ENCODE measurements at regions not wholly inside any gene's neighbourhood (a gene's known extent, or its start where the extent isn't known, plus 50 kb on each side); places are given as distances from the start of the nearest gene placed in this dataset.

- no peaks in the 10 kb centered on the region for H3K27me3 ChIP-seq (ENCODE audit: control insufficient read depth, insufficient read depth, low read length)
- H3K9me3 ChIP-seq (ENCODE audit: control insufficient read depth, low read depth, low read length) = no peaks in the 10 kb centered on the region
- H3K36me3 ChIP-seq (ENCODE audit: control insufficient read depth, insufficient read depth, low read length) = no peaks in the 10 kb centered on the region
- DNase-seq = no peak
- no peak overlapping the region for H3K4me3 ChIP-seq (ENCODE audit: low read length)
- no peaks in the 10 kb centered on the region for H3K4me1 ChIP-seq (ENCODE audit: control insufficient read depth, insufficient read depth, low read length)
- no peak overlapping the region for H3K27ac ChIP-seq (ENCODE audit: low read length)
Observed at GRCh38 chr3:18505056-18505455, 79.9 kb upstream of the SATB1 start.

GRCh38 chr3:18501679-18502343, 76.7 kb upstream of the SATB1 start:
- H3K4me1 ChIP-seq (ENCODE audit: control insufficient read depth, insufficient read depth, low read length) = no peaks in the 10 kb centered on the region
- H3K36me3 ChIP-seq (ENCODE audit: control insufficient read depth, insufficient read depth, low read length) = no peaks in the 10 kb centered on the region
- no peaks in the 10 kb centered on the region for H3K9me3 ChIP-seq (ENCODE audit: control insufficient read depth, low read depth, low read length)
- no peak overlapping the region for H3K27ac ChIP-seq (ENCODE audit: low read length)
- H3K4me3 ChIP-seq (ENCODE audit: low read length) = no peak overlapping the region
- 88% methylated on average over 1 of the region's 1 CpG for WGBS (ENCODE audit: insufficient coverage, low lambda C conversion rate)
- H3K27me3 ChIP-seq (ENCODE audit: control insufficient read depth, insufficient read depth, low read length) = no peaks in the 10 kb centered on the region
- DNase-seq = no peak

- Histone ChIP-seq H3K4me3 (ENCODE audit: low read length) (no peak overlapping the region), H3K9me3 (ENCODE audit: control insufficient read depth, low read depth, low read length) (no peaks in the 10 kb centered on the region), H3K36me3 (ENCODE audit: control insufficient read depth, insufficient read depth, low read length) (no peaks in the 10 kb centered on the region), H3K27me3 (ENCODE audit: control insufficient read depth, insufficient read depth, low read length) (no peaks in the 10 kb centered on the region), H3K4me1 (ENCODE audit: control insufficient read depth, insufficient read depth, low read length) (no peaks in the 10 kb centered on the region), H3K27ac (ENCODE audit: low read length) (no peak overlapping the region)
- 83% methylated on average over 1 of the region's 2 CpGs for WGBS (ENCODE audit: insufficient coverage, low lambda C conversion rate)
- no peak for DNase-seq
Observed at GRCh38 chr3:18500322-18500721, 75.2 kb upstream of the SATB1 start.

- no peak for DNase-seq
- no peak overlapping the region for H3K27ac ChIP-seq (ENCODE audit: low read length)
- H3K36me3 ChIP-seq (ENCODE audit: control insufficient read depth, insufficient read depth, low read length) = no peaks in the 10 kb centered on the region
- H3K9me3 ChIP-seq (ENCODE audit: control insufficient read depth, low read depth, low read length) = no peaks in the 10 kb centered on the region
- H3K4me1 ChIP-seq (ENCODE audit: control insufficient read depth, insufficient read depth, low read length) = no peaks in the 10 kb centered on the region
- WGBS (ENCODE audit: insufficient coverage, low lambda C conversion rate) = 92% methylated on average over 2 of the region's 3 CpGs
- H3K27me3 ChIP-seq (ENCODE audit: control insufficient read depth, insufficient read depth, low read length) = no peaks in the 10 kb centered on the region
- no peak overlapping the region for H3K4me3 ChIP-seq (ENCODE audit: low read length)
Observed at GRCh38 chr3:18499301-18499700, 74.2 kb upstream of the SATB1 start.

- no peak for DNase-seq
- WGBS (ENCODE audit: insufficient coverage, low lambda C conversion rate) = no CpG with 5 or more reads among the region's 1 CpG
- Histone ChIP-seq H3K4me3 (ENCODE audit: low read length) (no peak overlapping the region), H3K27ac (ENCODE audit: low read length) (no peak overlapping the region), H3K9me3 (ENCODE audit: control insufficient read depth, low read depth, low read length) (no peaks in the 10 kb centered on the region), H3K4me1 (ENCODE audit: control insufficient read depth, insufficient read depth, low read length) (no peaks in the 10 kb centered on the region), H3K36me3 (ENCODE audit: control insufficient read depth, insufficient read depth, low read length) (no peaks in the 10 kb centered on the region), H3K27me3 (ENCODE audit: control insufficient read depth, insufficient read depth, low read length) (no peaks in the 10 kb centered on the region)
Observed at GRCh38 chr3:18494251-18494650, 69.1 kb upstream of the SATB1 start.

- Histone ChIP-seq H3K4me3 (ENCODE audit: low read length) (no peak overlapping the region), H3K9me3 (ENCODE audit: control insufficient read depth, low read depth, low read length) (no peaks in the 10 kb centered on the region), H3K27me3 (ENCODE audit: control insufficient read depth, insufficient read depth, low read length) (no peaks in the 10 kb centered on the region), H3K36me3 (ENCODE audit: control insufficient read depth, insufficient read depth, low read length) (no peaks in the 10 kb centered on the region), H3K4me1 (ENCODE audit: control insufficient read depth, insufficient read depth, low read length) (no peaks in the 10 kb centered on the region), H3K27ac (ENCODE audit: low read length) (no peak overlapping the region)
- DNase-seq = no peak
- 83% methylated on average over 2 of the region's 4 CpGs for WGBS (ENCODE audit: insufficient coverage, low lambda C conversion rate)
Observed at GRCh38 chr3:18489939-18490338, 64.8 kb upstream of the SATB1 start.

- no peaks in the 10 kb centered on the region for H3K4me1 ChIP-seq (ENCODE audit: control insufficient read depth, insufficient read depth, low read length)
- 100% methylated on average over 1 of the region's 3 CpGs for WGBS (ENCODE audit: insufficient coverage, low lambda C conversion rate)
- H3K36me3 ChIP-seq (ENCODE audit: control insufficient read depth, insufficient read depth, low read length) = no peaks in the 10 kb centered on the region
- no peak for DNase-seq
- H3K27me3 ChIP-seq (ENCODE audit: control insufficient read depth, insufficient read depth, low read length) = no peaks in the 10 kb centered on the region
- H3K4me3 ChIP-seq (ENCODE audit: low read length) = no peak overlapping the region
- peaks cover 3% of the 10 kb centered on the region for H3K9me3 ChIP-seq (ENCODE audit: control insufficient read depth, low read depth, low read length)
- no peak overlapping the region for H3K27ac ChIP-seq (ENCODE audit: low read length)
Observed at GRCh38 chr3:18483226-18483625, 58.1 kb upstream of the SATB1 start.

GRCh38 chr3:18481946-18482548, 56.9 kb upstream of the SATB1 start:
- Histone ChIP-seq H3K4me3 (ENCODE audit: low read length) (no peak overlapping the region), H3K4me1 (ENCODE audit: control insufficient read depth, insufficient read depth, low read length) (no peaks in the 10 kb centered on the region), H3K36me3 (ENCODE audit: control insufficient read depth, insufficient read depth, low read length) (no peaks in the 10 kb centered on the region), H3K9me3 (ENCODE audit: control insufficient read depth, low read depth, low read length) (peaks cover 3% of the 10 kb centered on the region), H3K27me3 (ENCODE audit: control insufficient read depth, insufficient read depth, low read length) (no peaks in the 10 kb centered on the region), H3K27ac (ENCODE audit: low read length) (no peak overlapping the region)
- WGBS (ENCODE audit: insufficient coverage, low lambda C conversion rate) = 30% methylated on average over 2 of the region's 4 CpGs
- DNase-seq = no peak

- no peaks in the 10 kb centered on the region for H3K27me3 ChIP-seq (ENCODE audit: control insufficient read depth, insufficient read depth, low read length)
- WGBS (ENCODE audit: insufficient coverage, low lambda C conversion rate) = 55% methylated on average over 3 of the region's 4 CpGs
Observed at GRCh38 chr3:18477620-18478019, 52.5 kb upstream of the SATB1 start.

More at GRCh38 chr3:18477620-18478019, 52.5 kb upstream of the SATB1 start:
- no peak for DNase-seq
- no peak overlapping the region for H3K27ac ChIP-seq (ENCODE audit: low read length)
- no peaks in the 10 kb centered on the region for H3K36me3 ChIP-seq (ENCODE audit: control insufficient read depth, insufficient read depth, low read length)
- H3K4me3 ChIP-seq (ENCODE audit: low read length) = no peak overlapping the region
- H3K4me1 ChIP-seq (ENCODE audit: control insufficient read depth, insufficient read depth, low read length) = no peaks in the 10 kb centered on the region
- H3K9me3 ChIP-seq (ENCODE audit: control insufficient read depth, low read depth, low read length) = no peaks in the 10 kb centered on the region

Data from large intestine (tissue), 3 donors.